ENCODE measurements at regions not wholly inside any gene's neighbourhood (a gene's known extent, or its start where the extent isn't known, plus 50 kb on each side); places are given as distances from the start of the nearest gene placed in this dataset.

DNA sequence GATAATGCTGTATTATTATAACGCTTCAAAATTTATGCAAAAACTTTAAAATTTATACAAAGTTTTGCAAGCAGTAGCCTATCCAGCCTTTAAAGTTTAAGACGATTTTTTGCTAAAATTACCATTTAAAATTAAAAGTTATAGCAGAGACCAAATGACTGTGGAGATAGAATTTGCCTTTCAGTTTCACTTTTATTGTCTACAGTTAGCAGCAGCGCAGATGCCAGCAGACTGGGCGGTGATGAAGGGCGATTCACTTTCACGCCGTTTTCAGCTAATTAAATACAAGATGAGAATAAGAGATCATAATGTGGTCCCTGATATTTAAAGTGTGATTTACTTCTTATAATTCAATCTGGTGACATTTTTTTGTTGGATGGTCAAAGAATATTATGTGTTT, 1381.5 kb upstream of the ADGRL3 start:
- no peak overlapping the region for H3K27ac ChIP-seq (ENCODE audit: low read depth, low read length)
- H3K27me3 Mint-ChIP-seq = no peaks in the 10 kb centered on the region
- no peaks in the 10 kb centered on the region for H3K36me3 ChIP-seq (ENCODE audit: insufficient read depth, low read length)
- POLR2A ChIA-PET = no interaction called here
- H3K4me1 ChIP-seq (ENCODE audit: insufficient read depth, low read length) = no peaks in the 10 kb centered on the region
- H3K27ac Mint-ChIP-seq = no peak overlapping the region
- H3K9me3 Mint-ChIP-seq = peaks cover 8 to 30% (median 18%) of the 10 kb centered on the region in 5 donors
- no peaks in the 10 kb centered on the region for H3K9me3 ChIP-seq (ENCODE audit: low read length)
- no peaks in the 10 kb centered on the region for H3K27me3 ChIP-seq (ENCODE audit: insufficient read depth, low read length, poor library complexity, severe bottlenecking)
- no peaks in the 10 kb centered on the region for H3K36me3 Mint-ChIP-seq
- H3K4me3 Mint-ChIP-seq = peak overlapping the region in 2 of 7 donors; percentile 59 to 66
- CTCF ChIA-PET = no interaction called here
- no peak for DNase-seq
- no peaks in the 10 kb centered on the region for H3K4me1 Mint-ChIP-seq
- H3K4me3 ChIP-seq (ENCODE audit: low read length) = no peak overlapping the region

DNA sequence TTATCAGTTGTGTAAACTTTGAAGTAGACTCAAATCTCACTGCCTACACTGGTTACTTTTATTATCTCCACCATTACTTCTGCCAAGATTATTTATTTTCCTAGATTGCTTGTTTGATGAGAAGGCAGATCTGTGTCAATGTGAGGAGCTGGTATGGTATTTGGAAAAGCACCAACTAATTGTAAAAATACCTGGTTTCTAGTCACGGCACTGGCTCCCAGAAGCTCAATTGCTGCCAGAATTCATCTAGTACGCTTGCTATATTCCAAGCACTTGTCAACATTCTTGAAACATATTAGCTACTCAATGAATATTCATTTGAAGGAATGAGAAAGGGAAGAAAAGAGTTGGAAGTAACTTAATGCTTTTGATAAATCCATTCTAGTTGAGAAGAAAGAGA, 1376.8 kb upstream of the ADGRL3 start:
- H3K4me1 Mint-ChIP-seq = no peaks in the 10 kb centered on the region
- ChIA-PET CTCF (no interaction called here), POLR2A (no interaction called here)
- H3K4me3 ChIP-seq (ENCODE audit: low read length) = no peak overlapping the region
- H3K36me3 ChIP-seq (ENCODE audit: insufficient read depth, low read length) = no peaks in the 10 kb centered on the region
- peaks cover 0 to 6% (median 0%) of the 10 kb centered on the region in 3 donors for H3K36me3 Mint-ChIP-seq
- DNase-seq = no peak
- H3K27me3 Mint-ChIP-seq = no peaks in the 10 kb centered on the region
- no peaks in the 10 kb centered on the region for H3K9me3 ChIP-seq (ENCODE audit: low read length)
- H3K4me1 ChIP-seq (ENCODE audit: insufficient read depth, low read length) = no peaks in the 10 kb centered on the region
- H3K4me3 Mint-ChIP-seq = no peak overlapping the region
- no peak overlapping the region for H3K27ac ChIP-seq (ENCODE audit: low read depth, low read length)
- no peak overlapping the region for H3K27ac Mint-ChIP-seq
- H3K9me3 Mint-ChIP-seq = peaks cover 7 to 26% (median 18%) of the 10 kb centered on the region in 5 donors
- H3K27me3 ChIP-seq (ENCODE audit: insufficient read depth, low read length, poor library complexity, severe bottlenecking) = no peaks in the 10 kb centered on the region

DNA sequence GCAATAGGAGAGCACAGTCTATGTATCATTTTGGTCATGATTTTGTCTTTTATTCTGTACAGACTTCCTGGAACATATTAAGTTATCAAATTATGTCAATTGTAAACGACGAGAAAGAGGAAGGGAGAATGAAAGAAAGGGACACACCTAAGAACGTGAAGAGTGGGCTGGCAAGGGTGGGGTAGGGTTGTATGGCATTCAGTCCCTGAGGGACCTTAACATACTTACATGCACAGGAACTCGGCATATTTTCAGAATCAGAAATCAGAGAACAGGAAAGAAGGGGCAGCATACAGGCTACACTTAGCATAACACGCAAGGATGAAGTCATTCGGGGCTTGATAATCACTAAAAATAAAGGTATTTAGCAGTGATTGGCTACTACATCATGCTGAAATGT, 1375.0 kb upstream of the ADGRL3 start:
- H3K4me1 ChIP-seq (ENCODE audit: insufficient read depth, low read length) = no peaks in the 10 kb centered on the region
- H3K9me3 Mint-ChIP-seq = peaks cover 10 to 28% (median 18%) of the 10 kb centered on the region in 5 donors

DNA sequence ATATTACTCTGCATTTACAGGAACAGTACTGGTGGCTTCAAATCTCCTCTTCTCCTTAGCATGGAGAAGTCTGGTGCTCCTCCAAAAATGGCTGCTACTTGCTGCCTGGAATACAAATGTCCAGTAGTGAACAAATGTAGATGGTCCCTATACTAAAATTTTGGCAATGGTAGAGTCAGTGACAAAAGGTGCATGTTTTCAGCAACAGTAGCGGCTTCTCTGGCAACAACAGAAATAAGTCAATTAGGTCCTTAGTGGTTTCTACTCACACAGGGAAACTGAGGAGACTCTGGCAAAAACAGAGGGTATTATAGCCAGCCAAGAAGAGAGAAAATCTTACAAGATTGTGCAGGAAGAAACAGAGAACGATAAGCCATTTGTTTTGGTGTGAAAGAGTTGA, 1368.4 kb upstream of the ADGRL3 start:
- no peaks in the 10 kb centered on the region for H3K4me1 Mint-ChIP-seq
- peaks cover 2 to 14% (median 8%) of the 10 kb centered on the region in 5 donors for H3K9me3 Mint-ChIP-seq
- Histone ChIP-seq H3K9me3 (ENCODE audit: low read length) (no peaks in the 10 kb centered on the region), H3K4me1 (ENCODE audit: insufficient read depth, low read length) (no peaks in the 10 kb centered on the region), H3K27ac (ENCODE audit: low read depth, low read length) (no peak overlapping the region), H3K36me3 (ENCODE audit: insufficient read depth, low read length) (no peaks in the 10 kb centered on the region), H3K4me3 (ENCODE audit: low read length) (no peak overlapping the region), H3K27me3 (ENCODE audit: insufficient read depth, low read length, poor library complexity, severe bottlenecking) (no peaks in the 10 kb centered on the region)
- CTCF ChIA-PET = no interaction called here
- no peaks in the 10 kb centered on the region for H3K27me3 Mint-ChIP-seq
- H3K4me3 Mint-ChIP-seq = no peak overlapping the region
- POLR2A ChIA-PET = no interaction called here
- no peak for DNase-seq
- no peak overlapping the region for H3K27ac Mint-ChIP-seq
- H3K36me3 Mint-ChIP-seq = no peaks in the 10 kb centered on the region

More for the DNA sequence above, 1375.0 kb upstream of the ADGRL3 start:
- Histone ChIP-seq H3K27ac (ENCODE audit: low read depth, low read length) (no peak overlapping the region), H3K27me3 (ENCODE audit: insufficient read depth, low read length, poor library complexity, severe bottlenecking) (no peaks in the 10 kb centered on the region), H3K4me3 (ENCODE audit: low read length) (no peak overlapping the region), H3K9me3 (ENCODE audit: low read length) (no peaks in the 10 kb centered on the region), H3K36me3 (ENCODE audit: insufficient read depth, low read length) (no peaks in the 10 kb centered on the region)
- no peak for DNase-seq
- Mint-ChIP-seq H3K4me3 (no peak overlapping the region), H3K27ac (no peak overlapping the region), H3K36me3 (peaks cover 0 to 6% (median 0%) of the 10 kb centered on the region in 3 donors), H3K4me1 (no peaks in the 10 kb centered on the region), H3K27me3 (no peaks in the 10 kb centered on the region)
- ChIA-PET CTCF (no interaction called here), POLR2A (no interaction called here)

DNA sequence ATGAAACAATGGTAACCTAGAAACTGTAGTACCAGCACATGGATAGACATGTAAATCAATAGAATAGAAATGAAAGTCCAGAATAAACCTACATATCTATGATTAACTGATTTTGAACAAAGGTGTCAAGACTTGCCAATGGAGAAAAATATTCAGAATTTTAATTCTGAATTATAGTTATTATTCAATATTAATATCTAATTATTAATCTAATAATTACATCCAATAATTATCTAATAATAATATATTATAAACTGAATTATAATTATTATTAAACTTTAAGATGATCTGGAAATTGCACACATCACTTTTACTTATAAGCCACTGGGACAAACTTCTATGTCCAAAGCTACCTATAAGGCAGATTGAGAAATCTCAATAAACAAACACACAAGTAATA, 1365.2 kb upstream of the ADGRL3 start:
- POLR2A ChIA-PET = no interaction called here
- H3K27ac Mint-ChIP-seq = no peak overlapping the region
- no peak for DNase-seq
- Histone ChIP-seq H3K27ac (ENCODE audit: low read depth, low read length) (no peak overlapping the region), H3K4me1 (ENCODE audit: insufficient read depth, low read length) (no peaks in the 10 kb centered on the region), H3K9me3 (ENCODE audit: low read length) (no peaks in the 10 kb centered on the region), H3K36me3 (ENCODE audit: insufficient read depth, low read length) (no peaks in the 10 kb centered on the region), H3K4me3 (ENCODE audit: low read length) (no peak overlapping the region), H3K27me3 (ENCODE audit: insufficient read depth, low read length, poor library complexity, severe bottlenecking) (no peaks in the 10 kb centered on the region)
- peaks cover 2 to 19% (median 10%) of the 10 kb centered on the region in 5 donors for H3K9me3 Mint-ChIP-seq
- no peak overlapping the region for H3K4me3 Mint-ChIP-seq
- CTCF ChIA-PET = no interaction called here
- no peaks in the 10 kb centered on the region for H3K4me1 Mint-ChIP-seq
- H3K27me3 Mint-ChIP-seq = no peaks in the 10 kb centered on the region
- H3K36me3 Mint-ChIP-seq = no peaks in the 10 kb centered on the region

DNA sequence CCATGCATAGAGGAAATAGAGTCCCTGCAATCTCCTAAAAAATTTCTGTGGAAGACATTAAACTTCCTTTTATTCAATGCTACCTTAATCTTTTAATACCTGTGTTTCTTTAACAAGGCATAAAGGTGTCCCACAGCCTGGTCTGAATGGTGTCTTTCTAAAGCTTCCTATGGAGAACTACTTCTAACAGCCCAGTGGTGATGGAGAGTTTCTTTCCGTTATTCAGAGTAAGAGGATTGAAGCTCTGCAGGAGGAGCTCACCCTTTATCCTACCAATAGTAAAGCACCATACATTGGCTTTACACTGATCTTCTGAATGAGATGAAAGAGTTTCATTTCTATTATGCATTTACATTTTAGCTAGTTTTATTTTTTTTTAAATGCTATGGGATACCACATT, 1362.4 kb upstream of the ADGRL3 start:
- no peak overlapping the region for H3K27ac ChIP-seq (ENCODE audit: low read depth, low read length)
- H3K36me3 ChIP-seq (ENCODE audit: insufficient read depth, low read length) = no peaks in the 10 kb centered on the region
- no peaks in the 10 kb centered on the region for H3K36me3 Mint-ChIP-seq
- no peaks in the 10 kb centered on the region for H3K27me3 Mint-ChIP-seq
- H3K9me3 ChIP-seq (ENCODE audit: low read length) = no peaks in the 10 kb centered on the region
- H3K27me3 ChIP-seq (ENCODE audit: insufficient read depth, low read length, poor library complexity, severe bottlenecking) = no peaks in the 10 kb centered on the region
- H3K4me3 ChIP-seq (ENCODE audit: low read length) = no peak overlapping the region
- CTCF ChIA-PET = no interaction called here
- no peaks in the 10 kb centered on the region for H3K4me1 Mint-ChIP-seq
- POLR2A ChIA-PET = no interaction called here
- no peak overlapping the region for H3K4me3 Mint-ChIP-seq
- DNase-seq = no peak
- H3K27ac Mint-ChIP-seq = no peak overlapping the region
- no peaks in the 10 kb centered on the region for H3K4me1 ChIP-seq (ENCODE audit: insufficient read depth, low read length)
- H3K9me3 Mint-ChIP-seq = peaks cover 4 to 28% (median 16%) of the 10 kb centered on the region in 5 donors

DNA sequence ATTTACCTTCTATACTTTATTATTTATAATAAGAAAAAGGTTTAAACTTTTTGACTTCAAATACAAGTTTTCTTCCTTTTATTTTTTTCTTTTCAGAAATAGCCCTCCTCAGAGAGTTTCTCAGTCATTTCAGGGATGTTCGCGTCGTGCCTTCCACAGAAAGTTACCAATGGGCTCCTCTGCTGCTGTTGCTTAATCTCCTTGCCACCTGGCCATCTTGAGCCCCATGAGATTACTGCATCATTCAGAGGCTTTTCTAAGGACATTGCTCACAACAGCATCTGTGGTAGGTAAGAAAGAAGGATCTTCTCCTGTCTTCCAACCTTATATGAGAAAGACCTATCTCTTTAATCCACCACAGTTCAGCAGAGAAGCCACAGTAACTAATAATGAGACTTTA, 1361.9 kb upstream of the ADGRL3 start:
- POLR2A ChIA-PET = no interaction called here
- H3K36me3 Mint-ChIP-seq = no peaks in the 10 kb centered on the region
- CTCF ChIA-PET = no interaction called here
- H3K27ac Mint-ChIP-seq = no peak overlapping the region
- DNase-seq = no peak
- no peaks in the 10 kb centered on the region for H3K4me1 ChIP-seq (ENCODE audit: insufficient read depth, low read length)
- no peak overlapping the region for H3K27ac ChIP-seq (ENCODE audit: low read depth, low read length)
- no peak overlapping the region for H3K4me3 ChIP-seq (ENCODE audit: low read length)
- H3K9me3 Mint-ChIP-seq = peaks cover 4 to 31% (median 16%) of the 10 kb centered on the region in 5 donors
- no peak overlapping the region for H3K4me3 Mint-ChIP-seq
- H3K9me3 ChIP-seq (ENCODE audit: low read length) = no peaks in the 10 kb centered on the region
- no peaks in the 10 kb centered on the region for H3K4me1 Mint-ChIP-seq
- no peaks in the 10 kb centered on the region for H3K36me3 ChIP-seq (ENCODE audit: insufficient read depth, low read length)
- H3K27me3 Mint-ChIP-seq = no peaks in the 10 kb centered on the region
- H3K27me3 ChIP-seq (ENCODE audit: insufficient read depth, low read length, poor library complexity, severe bottlenecking) = no peaks in the 10 kb centered on the region

DNA sequence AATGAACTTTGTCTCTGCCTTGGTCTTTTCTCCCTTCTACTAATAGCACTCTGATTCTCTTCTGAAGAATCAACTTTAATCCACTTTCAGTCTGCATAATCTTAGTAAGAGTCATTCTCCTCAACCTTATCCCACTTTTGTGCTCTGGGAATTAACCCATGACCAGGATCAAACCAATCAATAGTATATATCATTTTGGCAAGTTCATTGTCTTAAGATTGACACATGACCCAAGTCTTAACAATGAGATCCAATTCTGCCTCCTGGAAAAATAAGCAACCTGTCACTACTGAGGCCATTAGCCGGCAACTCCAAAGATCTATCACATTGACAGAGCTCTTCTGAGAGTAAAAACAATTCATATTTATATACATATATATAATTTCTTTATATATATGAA, 1358.4 kb upstream of the ADGRL3 start:
- no peaks in the 10 kb centered on the region for H3K4me1 Mint-ChIP-seq
- Histone ChIP-seq H3K36me3 (ENCODE audit: insufficient read depth, low read length) (no peaks in the 10 kb centered on the region), H3K4me1 (ENCODE audit: insufficient read depth, low read length) (no peaks in the 10 kb centered on the region), H3K4me3 (ENCODE audit: low read length) (no peak overlapping the region), H3K9me3 (ENCODE audit: low read length) (no peaks in the 10 kb centered on the region), H3K27ac (ENCODE audit: low read depth, low read length) (no peak overlapping the region), H3K27me3 (ENCODE audit: insufficient read depth, low read length, poor library complexity, severe bottlenecking) (no peaks in the 10 kb centered on the region)
- ChIA-PET POLR2A (no interaction called here), CTCF (no interaction called here)
- peaks cover 15 to 42% (median 24%) of the 10 kb centered on the region in 5 donors for H3K9me3 Mint-ChIP-seq
- H3K36me3 Mint-ChIP-seq = no peaks in the 10 kb centered on the region
- no peaks in the 10 kb centered on the region for H3K27me3 Mint-ChIP-seq
- DNase-seq = no peak
- no peak overlapping the region for H3K27ac Mint-ChIP-seq
- no peak overlapping the region for H3K4me3 Mint-ChIP-seq

DNA sequence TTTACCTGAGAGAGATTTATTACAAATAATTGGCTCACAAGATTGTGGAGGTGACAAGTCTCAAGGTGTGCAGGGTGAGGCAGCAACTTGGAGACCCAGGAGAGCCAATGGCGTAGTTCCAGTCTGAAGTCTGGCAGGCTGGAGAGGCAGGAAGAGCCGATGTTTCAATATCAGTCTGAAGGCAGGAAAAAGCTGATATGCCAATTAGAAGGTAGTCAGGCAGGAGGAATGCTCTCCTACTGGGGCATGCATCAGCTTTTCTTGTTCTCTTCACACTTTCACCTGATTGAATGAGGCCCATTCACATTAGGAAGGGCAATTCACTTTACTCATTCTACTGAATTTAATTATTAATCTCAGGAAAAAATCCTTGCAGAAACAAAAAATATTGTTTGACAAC, 1351.7 kb upstream of the ADGRL3 start:
- H3K27ac Mint-ChIP-seq = no peak overlapping the region
- Histone ChIP-seq H3K27ac (ENCODE audit: low read depth, low read length) (no peak overlapping the region), H3K4me3 (ENCODE audit: low read length) (no peak overlapping the region), H3K27me3 (ENCODE audit: insufficient read depth, low read length, poor library complexity, severe bottlenecking) (no peaks in the 10 kb centered on the region), H3K36me3 (ENCODE audit: insufficient read depth, low read length) (no peaks in the 10 kb centered on the region), H3K4me1 (ENCODE audit: insufficient read depth, low read length) (no peaks in the 10 kb centered on the region), H3K9me3 (ENCODE audit: low read length) (no peaks in the 10 kb centered on the region)
- ChIA-PET POLR2A (no interaction called here), CTCF (no interaction called here)
- no peaks in the 10 kb centered on the region for H3K36me3 Mint-ChIP-seq
- no peaks in the 10 kb centered on the region for H3K27me3 Mint-ChIP-seq
- DNase-seq = no peak
- H3K4me1 Mint-ChIP-seq = no peaks in the 10 kb centered on the region
- no peak overlapping the region for H3K4me3 Mint-ChIP-seq
- peaks cover 11 to 32% (median 21%) of the 10 kb centered on the region in 5 donors for H3K9me3 Mint-ChIP-seq

Data from CD8-positive, alpha-beta memory T cell (primary cell).